ENCODE measurements at regions not wholly inside any gene's neighbourhood (a gene's known extent, or its start where the extent isn't known, plus 50 kb on each side); places are given as distances from the start of the nearest gene placed in this dataset.

DNA sequence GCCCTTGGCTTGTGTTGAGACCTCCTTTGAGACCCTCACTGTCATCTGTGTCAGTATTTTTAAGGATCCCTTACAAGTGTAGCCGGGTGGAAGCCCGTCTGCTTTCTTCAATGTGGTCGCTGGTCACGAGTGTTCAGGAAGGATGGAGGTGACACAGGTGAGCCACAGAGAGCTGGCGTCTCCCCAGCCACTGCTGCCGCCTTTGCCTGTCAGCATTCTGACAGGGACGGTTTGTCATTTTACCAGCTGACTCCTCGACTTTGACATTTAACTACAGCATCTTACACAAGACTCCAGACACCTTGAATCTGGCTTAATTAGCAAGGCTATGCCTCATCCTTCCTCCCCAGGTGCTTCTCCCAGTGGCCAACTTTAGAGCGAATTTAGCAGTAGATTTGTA is 56.3 kb upstream of the MPHOSPH6 start (continued):
- TF ChIP-seq, protein P1, sequence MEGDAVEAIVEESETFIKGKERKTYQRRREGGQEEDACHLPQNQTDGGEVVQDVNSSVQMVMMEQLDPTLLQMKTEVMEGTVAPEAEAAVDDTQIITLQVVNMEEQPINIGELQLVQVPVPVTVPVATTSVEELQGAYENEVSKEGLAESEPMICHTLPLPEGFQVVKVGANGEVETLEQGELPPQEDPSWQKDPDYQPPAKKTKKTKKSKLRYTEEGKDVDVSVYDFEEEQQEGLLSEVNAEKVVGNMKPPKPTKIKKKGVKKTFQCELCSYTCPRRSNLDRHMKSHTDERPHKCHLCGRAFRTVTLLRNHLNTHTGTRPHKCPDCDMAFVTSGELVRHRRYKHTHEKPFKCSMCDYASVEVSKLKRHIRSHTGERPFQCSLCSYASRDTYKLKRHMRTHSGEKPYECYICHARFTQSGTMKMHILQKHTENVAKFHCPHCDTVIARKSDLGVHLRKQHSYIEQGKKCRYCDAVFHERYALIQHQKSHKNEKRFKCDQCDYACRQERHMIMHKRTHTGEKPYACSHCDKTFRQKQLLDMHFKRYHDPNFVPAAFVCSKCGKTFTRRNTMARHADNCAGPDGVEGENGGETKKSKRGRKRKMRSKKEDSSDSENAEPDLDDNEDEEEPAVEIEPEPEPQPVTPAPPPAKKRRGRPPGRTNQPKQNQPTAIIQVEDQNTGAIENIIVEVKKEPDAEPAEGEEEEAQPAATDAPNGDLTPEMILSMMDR (IDR thresholded peaks at IDR 0.05): no peak
- TF ChIP-seq ELF1 (IDR thresholded peaks at IDR 0.05): no peak

DNA sequence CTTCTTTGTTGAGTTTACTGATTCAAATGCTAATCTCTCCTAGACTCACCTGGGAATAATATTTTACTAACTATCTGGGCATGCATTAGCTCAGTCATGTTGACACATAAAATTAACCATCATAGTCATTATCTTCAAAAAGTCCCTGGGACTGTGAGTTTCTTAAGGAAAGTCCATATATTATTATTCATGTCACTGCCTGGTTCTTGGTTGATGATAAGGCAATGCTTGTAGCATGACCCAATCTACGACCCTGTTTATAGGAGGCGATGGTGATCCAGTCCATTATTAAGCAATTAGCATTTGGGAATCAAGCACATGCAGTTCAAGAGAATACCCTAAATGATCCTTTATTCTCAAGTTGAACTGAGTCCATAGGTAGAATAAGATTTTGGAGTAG is 54.8 kb upstream of the MPHOSPH6 start:
- ChIA-PET POLR2A (no interaction called here), CTCF (interaction anchor here (1.1 to 3.5 kb wide), 2 partner anchors 39 to 339 kb away, joined by 4 to 13 read pairs; no protein-coding TSS in a partner anchor)
- DNase-seq: no peak
- H3K4me1 ChIP-seq (ENCODE audit: control insufficient read depth in 1 of 2, insufficient read depth in 2 of 2, low read depth in 1 of 2, low read length in 1 of 2): no peaks in the 10 kb centered on the region
- H3K36me3 ChIP-seq (replicated peaks in 1 of 2; ENCODE audit: control insufficient read depth in 1 of 2, insufficient read depth in 2 of 2, low read length in 1 of 2): no peaks in the 10 kb centered on the region
- no peak overlapping the region for H3K27ac ChIP-seq (ENCODE audit: low read depth in 2 of 2, low read length in 1 of 2)
- no peak overlapping the region for H3K4me3 ChIP-seq (ENCODE audit: low read depth in 2 of 2, low read length in 1 of 2)
- no peak overlapping the region for H3K4me2 ChIP-seq
- H3F3A ChIP-seq (replicated peaks; ENCODE audit: insufficient read depth): no peaks in the 10 kb centered on the region
- H3K79me2 ChIP-seq (ENCODE audit: insufficient read depth): no peaks in the 10 kb centered on the region
- no peak overlapping the region for H2AFZ ChIP-seq (ENCODE audit: low read depth)
- no peaks in the 10 kb centered on the region for H3K9me3 ChIP-seq
- H4K20me1 ChIP-seq (ENCODE audit: insufficient read depth): no peaks in the 10 kb centered on the region
- H3K27me3 ChIP-seq (ENCODE audit: insufficient read depth): peaks cover 6% of the 10 kb centered on the region; the same call in 1 of the 2 replicates
- no peaks in the 10 kb centered on the region for H3K9me2 ChIP-seq
- no peak overlapping the region for H3K9ac ChIP-seq
- 11% methylated on average over 2 of the region's 2 CpGs for WGBS (ENCODE audit: low lambda C conversion rate)
- no peak for TF ChIP-seq EP300 (IDR thresholded peaks at IDR 0.05; ENCODE audit: borderline replicate concordance in 1 of 2, low read depth in 1 of 2, low read length in 1 of 2)

DNA sequence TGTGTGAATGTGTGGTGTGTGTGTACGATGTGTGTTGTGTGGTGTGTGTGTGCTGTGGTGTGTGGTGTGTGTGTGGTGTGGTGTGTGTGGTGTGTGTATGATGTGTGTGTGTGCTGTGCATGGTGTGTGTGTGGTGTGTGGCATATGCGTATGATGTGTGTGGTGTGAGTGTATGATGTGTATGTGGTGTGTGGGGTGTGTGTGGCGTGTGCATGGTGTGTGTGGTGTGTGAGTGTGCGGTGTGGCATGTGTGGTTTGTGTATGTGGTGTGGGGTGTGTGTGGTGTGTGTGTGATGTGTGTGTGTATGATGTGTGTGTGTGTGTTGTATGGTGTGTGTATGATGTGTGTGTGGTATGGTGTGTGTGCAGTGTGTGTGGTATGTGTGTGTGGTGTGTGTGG is 50.5 kb upstream of the MPHOSPH6 start:
- Histone ChIP-seq H3K36me3 (replicated peaks in 1 of 2; ENCODE audit: control insufficient read depth in 1 of 2, insufficient read depth in 2 of 2, low read length in 1 of 2) (no peaks in the 10 kb centered on the region), H3K4me1 (ENCODE audit: control insufficient read depth in 1 of 2, insufficient read depth in 2 of 2, low read depth in 1 of 2, low read length in 1 of 2) (no peaks in the 10 kb centered on the region), H3K9me3 (no peaks in the 10 kb centered on the region), H3K27ac (ENCODE audit: low read depth in 2 of 2, low read length in 1 of 2) (no peak overlapping the region), H3K4me2 (no peak overlapping the region), H2AFZ (ENCODE audit: low read depth) (no peak overlapping the region), H3F3A (replicated peaks; ENCODE audit: insufficient read depth) (no peaks in the 10 kb centered on the region), H3K79me2 (ENCODE audit: insufficient read depth) (no peaks in the 10 kb centered on the region), H3K4me3 (ENCODE audit: low read depth in 2 of 2, low read length in 1 of 2) (no peak overlapping the region), H4K20me1 (ENCODE audit: insufficient read depth) (no peaks in the 10 kb centered on the region), H3K27me3 (ENCODE audit: insufficient read depth) (no peaks in the 10 kb centered on the region; the same call in 1 of the 2 replicates), H3K9ac (no peak overlapping the region), H3K9me2 (no peaks in the 10 kb centered on the region)
- WGBS (ENCODE audit: low lambda C conversion rate): 64% methylated on average over 4 of the region's 4 CpGs
- TF ChIP-seq, protein P2, sequence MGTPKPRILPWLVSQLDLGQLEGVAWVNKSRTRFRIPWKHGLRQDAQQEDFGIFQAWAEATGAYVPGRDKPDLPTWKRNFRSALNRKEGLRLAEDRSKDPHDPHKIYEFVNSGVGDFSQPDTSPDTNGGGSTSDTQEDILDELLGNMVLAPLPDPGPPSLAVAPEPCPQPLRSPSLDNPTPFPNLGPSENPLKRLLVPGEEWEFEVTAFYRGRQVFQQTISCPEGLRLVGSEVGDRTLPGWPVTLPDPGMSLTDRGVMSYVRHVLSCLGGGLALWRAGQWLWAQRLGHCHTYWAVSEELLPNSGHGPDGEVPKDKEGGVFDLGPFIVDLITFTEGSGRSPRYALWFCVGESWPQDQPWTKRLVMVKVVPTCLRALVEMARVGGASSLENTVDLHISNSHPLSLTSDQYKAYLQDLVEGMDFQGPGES (IDR thresholded peaks at IDR 0.05; ENCODE audit: low read depth, low read length): no peak
- TF ChIP-seq RCOR1 (IDR thresholded peaks at IDR 0.05; ENCODE audit: low read length) (no peak), ELF1 (IDR thresholded peaks at IDR 0.05) (no peak), TCF12 (IDR thresholded peaks at IDR 0.05) (no peak), RAD21 (IDR thresholded peaks at IDR 0.05; ENCODE audit: low read length) (no peak), EP300 (IDR thresholded peaks at IDR 0.05; ENCODE audit: borderline replicate concordance in 1 of 2, low read depth in 1 of 2, low read length in 1 of 2) (no peak), EZH2phosphoT487 (IDR thresholded peaks at IDR 0.05; ENCODE audit: borderline replicate concordance, low read depth) (no peak), RFX5 (IDR thresholded peaks at IDR 0.05; ENCODE audit: low read length) (no peak), CHD2 (IDR thresholded peaks at IDR 0.05; ENCODE audit: low read length, partially characterized antibody) (no peak), NFIC (IDR thresholded peaks at IDR 0.05; ENCODE audit: borderline replicate concordance) (no peak), FOXM1 (IDR thresholded peaks at IDR 0.05; ENCODE audit: low read depth) (no peak)
- TF ChIP-seq, protein P3, sequence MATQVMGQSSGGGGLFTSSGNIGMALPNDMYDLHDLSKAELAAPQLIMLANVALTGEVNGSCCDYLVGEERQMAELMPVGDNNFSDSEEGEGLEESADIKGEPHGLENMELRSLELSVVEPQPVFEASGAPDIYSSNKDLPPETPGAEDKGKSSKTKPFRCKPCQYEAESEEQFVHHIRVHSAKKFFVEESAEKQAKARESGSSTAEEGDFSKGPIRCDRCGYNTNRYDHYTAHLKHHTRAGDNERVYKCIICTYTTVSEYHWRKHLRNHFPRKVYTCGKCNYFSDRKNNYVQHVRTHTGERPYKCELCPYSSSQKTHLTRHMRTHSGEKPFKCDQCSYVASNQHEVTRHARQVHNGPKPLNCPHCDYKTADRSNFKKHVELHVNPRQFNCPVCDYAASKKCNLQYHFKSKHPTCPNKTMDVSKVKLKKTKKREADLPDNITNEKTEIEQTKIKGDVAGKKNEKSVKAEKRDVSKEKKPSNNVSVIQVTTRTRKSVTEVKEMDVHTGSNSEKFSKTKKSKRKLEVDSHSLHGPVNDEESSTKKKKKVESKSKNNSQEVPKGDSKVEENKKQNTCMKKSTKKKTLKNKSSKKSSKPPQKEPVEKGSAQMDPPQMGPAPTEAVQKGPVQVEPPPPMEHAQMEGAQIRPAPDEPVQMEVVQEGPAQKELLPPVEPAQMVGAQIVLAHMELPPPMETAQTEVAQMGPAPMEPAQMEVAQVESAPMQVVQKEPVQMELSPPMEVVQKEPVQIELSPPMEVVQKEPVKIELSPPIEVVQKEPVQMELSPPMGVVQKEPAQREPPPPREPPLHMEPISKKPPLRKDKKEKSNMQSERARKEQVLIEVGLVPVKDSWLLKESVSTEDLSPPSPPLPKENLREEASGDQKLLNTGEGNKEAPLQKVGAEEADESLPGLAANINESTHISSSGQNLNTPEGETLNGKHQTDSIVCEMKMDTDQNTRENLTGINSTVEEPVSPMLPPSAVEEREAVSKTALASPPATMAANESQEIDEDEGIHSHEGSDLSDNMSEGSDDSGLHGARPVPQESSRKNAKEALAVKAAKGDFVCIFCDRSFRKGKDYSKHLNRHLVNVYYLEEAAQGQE (IDR thresholded peaks at IDR 0.05; ENCODE audit: low read depth, low read length): no peak
- no peak for DNase-seq
- POLR2A ChIA-PET: no interaction called here
- CTCF ChIA-PET: no interaction called here

Data from SK-N-SH (cell line).